HG03460 (cell line): ENCODE measurements at regions not wholly inside any gene's neighbourhood (a gene's known extent, or its start where the extent isn't known, plus 50 kb on each side); places are given as distances from the start of the nearest gene placed in this dataset.
A peak's percentile ranks its signal among the peaks of the same experiment; 100 is the strongest.
"Not testable (repeated sequence)": the region's sequence is repeated elsewhere in the genome, so short reads cannot be mapped to it uniquely, and the experiment has no call there.

Source experiments
- ATAC-seq: cut with Tn5 transposase; IDR thresholded peaks from one replicate; pipeline ENCODE4 v1.9.1; 2021; ENCODE audit not compliant: unreplicated experiment

DNA sequence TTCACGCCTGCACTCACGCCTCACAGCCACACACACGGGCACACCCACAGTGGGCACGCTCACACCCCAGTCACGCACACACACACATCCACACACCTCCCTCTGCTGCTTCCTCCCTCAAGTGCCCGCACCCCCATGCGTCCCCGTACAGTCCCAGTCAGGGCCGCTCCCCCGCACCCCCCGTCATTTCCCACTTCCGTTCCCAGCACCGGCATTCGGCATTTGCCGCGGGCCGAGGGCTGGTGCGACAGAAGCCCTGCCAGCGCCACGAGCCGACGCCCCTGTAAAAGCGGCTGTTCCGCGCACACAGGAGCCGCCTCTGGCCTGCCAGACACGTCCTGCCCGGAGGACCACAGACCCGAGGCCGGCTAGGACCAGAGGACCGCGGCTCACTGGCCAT lies 4428.0 kb upstream of the TPTE start:
- not testable (repeated sequence) for ATAC-seq

DNA sequence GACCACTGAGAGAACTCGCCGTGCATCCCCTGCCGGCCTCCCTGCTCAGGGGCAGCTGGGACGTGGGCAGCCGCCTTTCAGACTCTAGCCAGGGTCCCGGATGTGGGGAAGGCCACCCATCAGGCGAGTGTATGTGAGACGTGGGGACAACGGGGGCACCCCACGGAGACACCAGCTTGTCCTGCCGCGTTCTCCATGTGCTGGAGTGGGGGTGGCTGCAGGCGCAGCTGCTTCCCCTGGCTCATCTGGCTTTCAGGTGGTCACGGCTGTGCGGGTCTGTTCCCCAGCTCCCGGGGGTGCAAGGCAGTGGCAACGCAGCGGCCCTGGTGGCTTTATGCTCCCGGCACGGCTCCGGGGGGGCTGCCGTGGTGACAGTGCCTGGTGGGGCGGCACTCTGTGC lies 4427.5 kb upstream of the TPTE start:
- ATAC-seq: not testable (repeated sequence)

DNA sequence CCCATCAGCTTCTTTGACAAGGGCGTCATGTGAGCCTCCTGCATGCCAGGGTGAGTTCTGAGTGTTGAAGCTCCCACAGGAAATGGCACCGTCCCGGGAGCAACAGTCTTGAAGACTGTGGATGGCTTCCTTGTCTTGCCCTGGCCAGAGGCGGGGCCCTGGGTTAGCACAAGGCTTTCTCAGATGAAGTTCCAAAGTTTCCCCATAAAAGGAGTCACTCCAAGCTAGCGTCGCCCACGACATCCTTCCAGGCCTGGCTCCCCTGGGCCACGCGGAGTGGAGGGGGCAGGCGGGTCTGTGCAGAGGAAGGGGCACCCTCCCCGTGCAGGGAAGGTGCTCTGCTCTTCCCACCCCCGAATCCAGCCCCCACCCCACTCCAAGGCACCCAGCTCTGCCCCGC lies 4426.1 kb upstream of the TPTE start:
- ATAC-seq: not testable (repeated sequence)

DNA sequence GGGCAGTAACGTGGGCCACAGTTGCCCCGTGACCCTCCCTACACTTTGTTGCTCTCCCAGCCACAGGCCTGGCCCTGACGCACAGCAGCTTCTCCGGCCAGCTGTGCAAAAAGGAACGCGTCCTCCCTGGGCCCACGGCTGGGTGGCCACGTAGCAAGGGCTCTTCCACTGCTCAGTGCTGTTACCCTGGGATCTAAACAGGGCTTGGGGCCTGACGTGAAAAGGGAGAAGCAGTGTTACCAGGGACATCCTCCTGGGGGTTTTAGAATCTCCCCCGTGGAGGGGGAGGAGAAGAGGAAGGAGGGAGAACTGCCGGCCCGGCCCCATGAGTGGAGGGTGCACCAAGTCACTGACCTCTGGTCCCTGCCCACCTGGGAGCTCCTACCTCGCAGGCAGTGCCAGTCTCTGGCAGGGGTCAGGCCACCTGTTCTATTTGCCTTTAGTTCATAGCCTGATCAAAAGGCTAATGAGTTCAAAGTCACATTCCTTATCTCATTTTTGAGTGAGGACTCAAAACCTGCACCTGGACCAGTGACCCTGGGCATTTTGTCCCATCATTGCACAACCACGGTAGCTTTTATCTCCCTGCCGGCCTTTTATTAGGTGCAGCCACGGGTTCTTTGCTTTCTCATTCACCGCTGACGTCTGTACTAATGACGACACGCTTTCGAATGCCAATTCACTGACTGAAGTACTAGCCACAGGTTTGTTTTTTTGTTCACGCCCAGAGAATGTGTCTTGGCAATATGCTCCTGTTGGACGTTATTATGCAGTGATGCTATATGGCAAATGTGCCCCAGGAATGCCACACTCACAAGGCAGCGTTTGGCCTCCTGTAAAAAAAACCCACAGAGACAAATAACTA lies 4424.6 kb upstream of the TPTE start:
- not testable (repeated sequence) for ATAC-seq

DNA sequence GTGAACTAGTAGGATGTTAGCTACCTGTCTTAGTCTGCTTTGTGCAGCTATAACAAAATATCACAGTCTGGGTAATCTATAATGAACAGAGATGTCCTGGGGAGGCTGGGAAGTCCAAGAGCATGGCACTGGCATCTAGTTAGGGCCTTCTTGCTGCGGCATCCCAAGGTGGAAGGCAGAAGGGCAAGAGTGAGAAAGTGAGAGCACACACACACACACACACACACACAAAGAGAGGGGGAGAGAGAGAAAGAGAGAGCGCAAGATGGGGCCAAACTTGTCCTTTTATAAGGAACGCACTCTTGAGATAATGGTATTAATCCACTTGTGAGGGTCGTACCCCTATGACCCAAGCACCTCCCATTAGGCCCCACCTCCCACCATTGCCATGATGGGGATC lies 4423.6 kb upstream of the TPTE start:
- not testable (repeated sequence) for ATAC-seq

DNA sequence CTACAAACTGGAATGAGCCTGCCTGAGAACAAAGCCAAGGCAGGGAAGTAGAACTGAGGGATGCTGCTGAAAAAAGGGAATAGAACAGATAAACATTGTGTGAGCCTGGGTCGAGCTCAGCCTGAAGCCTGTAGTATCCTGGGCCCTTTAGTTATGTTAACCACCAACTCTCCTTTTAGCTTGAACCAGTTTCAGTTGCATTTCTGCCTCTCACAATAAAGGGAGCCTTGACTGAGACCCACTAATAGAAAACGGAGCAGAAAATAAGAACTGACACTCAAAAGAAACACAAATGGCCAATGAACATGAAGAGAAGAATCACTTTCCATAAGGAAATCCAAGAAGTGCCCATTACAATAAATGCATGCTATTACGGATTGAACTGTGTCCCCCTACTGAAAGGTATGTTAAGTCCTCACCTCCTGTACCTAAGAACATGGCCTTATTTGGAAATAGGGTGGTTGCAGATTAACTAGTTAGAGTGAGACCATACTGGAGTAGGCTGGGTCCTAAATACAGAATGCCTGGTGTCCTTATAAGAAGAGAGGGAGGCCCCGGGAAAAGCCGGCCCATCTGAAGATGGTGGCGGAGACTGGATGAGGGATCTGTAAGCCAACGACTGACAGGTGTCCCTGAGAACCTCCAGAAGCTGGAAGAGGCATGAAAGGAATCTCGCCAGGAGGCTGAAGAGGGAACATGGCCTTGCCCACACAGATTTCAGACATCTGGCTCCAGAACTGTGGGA lies 4423.0 kb upstream of the TPTE start:
- ATAC-seq: not testable (repeated sequence)

DNA sequence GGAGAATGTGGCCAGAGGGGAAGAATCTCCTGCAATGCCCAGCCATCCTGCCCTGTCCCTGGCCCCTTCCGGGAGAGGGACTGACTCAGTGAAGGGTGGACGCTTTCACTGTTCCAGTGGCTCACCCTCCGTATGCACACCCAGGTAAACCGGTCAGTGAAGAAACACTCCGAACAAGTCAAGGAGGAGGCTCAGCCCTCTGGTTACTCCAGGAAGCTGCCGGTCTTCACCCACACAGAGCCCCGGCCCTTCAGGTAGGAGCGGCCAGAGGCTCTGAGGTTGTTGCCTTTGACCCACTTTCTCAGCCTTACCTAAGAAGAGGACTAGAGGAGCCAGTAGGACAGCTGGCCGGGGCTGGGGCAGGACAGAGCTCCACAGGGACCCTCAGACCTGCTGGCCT lies 4419.8 kb upstream of the TPTE start:
- not testable (repeated sequence) for ATAC-seq

DNA sequence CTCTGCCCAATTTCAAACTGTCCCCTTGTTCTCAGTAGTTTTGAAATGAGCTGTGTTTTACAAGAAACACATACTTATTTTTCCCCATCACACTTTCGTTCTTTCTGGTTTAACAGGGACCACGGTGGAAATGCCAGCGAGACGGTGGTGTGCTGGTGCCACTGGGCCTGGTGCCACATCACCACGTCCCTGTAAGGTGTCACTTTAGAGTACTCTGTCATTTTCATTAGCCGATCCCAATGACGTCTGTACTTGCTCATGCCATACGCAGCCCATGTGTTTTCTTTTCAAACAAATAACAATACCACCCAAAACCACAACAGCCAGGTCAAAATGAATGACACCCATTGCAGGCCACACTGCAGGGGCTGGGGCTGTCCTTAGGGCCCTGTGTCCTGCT lies 4416.8 kb upstream of the TPTE start:
- not testable (repeated sequence) for ATAC-seq

DNA sequence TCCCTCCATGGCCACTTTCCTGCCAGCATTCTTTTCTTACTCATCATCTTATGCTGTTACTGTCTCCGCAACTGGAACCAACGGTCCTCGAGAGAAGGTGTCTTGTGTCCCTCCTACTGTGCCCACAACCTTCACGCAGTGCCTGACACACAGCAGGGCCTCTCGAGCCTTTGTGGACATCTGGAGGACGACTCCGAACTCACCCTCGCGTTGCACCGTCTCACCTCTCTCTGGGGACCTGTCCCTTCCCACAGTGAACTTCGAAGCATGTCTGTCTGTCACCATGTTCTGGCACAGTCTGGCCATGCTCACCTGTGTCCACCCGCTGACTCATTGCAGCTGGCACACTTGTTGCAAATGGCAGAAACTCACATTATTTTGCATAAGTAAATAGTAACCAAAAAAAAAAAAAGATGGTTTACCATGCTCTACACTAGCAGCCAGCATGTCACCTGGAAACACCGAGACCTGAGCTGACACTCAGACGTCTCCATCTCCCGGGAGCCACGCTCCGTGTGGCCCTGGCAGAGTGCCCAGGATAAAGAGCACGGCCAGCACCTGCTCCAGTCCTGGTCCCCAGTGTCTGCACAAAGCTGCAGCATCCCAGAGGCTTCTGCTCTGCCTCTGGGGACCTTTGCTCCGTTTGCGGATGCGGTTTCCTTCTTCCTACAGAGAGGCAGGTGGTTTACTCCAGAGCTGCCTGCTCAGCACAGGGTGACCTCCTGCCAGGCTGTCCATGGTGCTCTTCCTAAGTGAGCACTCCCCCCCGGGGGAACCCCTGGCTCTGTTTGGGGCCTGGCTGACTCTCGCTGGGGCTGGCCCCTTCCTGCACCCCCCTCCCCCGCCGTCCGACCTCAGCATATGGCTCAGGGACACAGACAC lies 4414.5 kb upstream of the TPTE start:
- ATAC-seq: not testable (repeated sequence)

DNA sequence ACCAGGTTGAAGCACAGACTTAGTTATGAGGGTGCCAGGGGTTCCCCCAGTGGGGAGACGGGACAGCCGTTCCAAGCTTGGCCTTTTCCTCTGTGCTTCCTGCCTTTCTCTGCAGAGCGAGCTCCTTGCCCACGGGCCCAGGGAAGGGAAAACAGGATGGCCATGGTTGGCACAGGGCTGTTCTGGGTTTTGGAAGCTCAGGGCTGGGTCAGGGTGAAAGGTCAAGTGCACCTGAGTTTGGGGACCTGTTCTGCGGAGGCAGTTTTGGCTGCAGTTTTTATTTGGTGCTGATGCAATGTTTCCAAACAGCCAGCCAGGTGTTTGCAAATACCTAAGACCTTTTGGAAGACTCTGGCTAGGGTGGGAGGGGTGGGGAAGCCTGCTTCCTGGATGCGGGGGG lies 4412.5 kb upstream of the TPTE start:
- not testable (repeated sequence) for ATAC-seq

DNA sequence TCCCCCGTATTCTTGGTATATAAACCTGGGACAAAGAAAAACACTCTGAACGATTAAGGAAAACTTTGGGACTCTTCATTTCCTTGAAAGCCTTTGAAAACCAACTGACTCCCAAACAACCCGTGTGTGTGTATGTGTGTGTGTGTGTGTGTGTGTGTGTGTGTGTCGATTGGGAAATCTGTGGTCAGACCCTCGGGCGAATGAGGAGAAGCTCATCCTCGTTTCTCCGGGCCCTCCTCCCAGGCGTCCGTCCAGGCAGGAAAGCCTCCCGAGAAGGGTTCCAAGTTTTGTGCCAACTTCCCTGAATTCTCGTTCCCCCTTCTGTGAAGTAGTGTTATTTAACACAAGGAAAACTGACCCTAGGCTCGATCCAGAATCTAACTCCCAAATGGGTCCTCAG lies 4411.6 kb upstream of the TPTE start:
- ATAC-seq: not testable (repeated sequence)

DNA sequence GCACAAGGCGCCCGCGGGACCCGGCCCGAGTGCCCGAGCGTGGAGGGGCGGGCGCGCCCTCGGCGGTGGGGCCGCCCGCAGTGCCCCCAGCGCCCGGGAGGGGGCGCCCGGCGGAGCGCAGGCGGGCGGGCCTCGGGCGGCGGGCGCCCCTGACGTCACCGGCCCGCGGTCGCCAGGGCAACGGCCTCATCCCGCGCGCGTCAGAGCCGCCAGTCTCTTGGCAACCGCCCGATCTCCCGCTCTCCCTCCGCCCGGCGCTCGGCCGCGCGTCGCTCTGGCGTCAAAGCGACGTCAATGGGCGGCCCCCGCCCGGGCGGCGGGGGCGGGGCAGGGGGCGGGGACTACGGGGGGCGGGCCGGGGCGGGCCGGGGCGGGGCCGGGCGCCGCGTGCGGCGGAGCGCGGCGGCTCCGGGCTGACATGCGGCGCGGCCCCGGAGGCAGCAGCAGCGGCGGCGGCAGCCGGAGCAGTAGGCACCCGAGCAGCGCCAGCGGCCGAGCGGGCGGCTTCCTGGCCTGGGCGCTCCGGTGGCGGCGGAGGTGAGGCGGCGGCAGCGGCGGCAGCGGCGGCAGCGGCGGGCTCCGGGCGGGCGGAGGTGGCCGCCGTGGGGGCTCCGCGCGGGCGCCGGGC lies 4410.6 kb upstream of the TPTE start:
- ATAC-seq: peak; percentile 71

DNA sequence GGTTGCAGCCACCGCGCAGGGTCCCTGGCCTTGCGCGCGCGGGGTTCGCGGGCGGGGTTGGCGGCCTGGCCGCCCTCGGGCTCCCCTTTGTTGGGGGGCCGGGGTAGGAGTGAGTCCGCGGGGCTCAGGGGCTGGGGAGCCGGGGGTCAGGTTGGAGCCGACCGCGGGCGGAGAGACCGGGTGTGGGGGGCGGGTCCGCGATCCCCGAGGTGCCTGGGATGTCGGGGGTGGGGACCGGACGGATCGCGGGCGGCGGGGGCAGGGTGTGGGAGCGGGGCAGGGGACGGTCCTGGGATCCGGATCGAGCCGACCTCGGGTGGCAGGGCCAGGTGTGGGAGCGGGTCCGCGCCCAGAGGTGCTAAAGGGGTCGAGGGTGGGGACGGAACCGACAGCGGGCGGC lies 4410.0 kb upstream of the TPTE start:
- not testable (repeated sequence) for ATAC-seq

DNA sequence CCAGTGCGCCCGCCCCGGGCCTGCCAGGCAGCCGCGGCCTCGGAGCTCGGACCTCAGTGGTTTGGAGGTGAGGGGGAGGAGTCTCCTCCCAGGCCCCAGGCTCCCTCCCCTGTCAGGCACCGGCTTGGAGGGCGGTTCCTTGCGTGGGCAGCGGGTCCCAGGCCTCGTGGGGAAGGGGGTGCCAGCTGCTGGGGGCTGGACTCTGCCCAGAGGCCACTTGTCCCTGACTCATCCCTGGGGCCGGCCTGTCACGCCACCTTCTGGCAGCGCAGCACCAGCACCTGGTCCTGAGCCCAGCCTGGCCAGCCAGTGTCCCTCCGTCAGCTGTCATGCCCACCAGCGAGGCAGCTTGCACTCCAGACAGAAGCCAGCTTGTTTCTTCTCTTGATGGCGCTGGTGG lies 4403.0 kb upstream of the TPTE start:
- not testable (repeated sequence) for ATAC-seq

DNA sequence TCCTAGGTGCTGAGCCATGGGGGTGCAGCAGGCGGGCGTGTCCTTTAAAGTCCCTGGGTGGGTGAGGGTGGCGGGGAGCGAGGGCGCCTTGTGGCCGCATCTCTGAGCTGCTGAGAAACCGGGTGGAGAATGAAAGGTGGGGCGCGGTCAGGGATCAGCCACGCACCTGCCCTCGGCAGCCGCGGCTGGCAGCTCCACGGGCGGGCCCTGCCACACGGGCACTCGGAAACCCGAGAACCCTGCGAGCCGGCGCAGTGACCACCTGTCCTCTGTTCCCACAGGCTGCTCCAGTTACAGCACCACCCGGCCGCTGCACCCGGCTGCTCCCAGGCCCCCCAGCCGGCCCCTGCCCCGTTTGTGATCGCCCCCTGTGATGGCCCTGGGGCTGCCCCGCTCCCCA lies 4400.5 kb upstream of the TPTE start:
- not testable (repeated sequence) for ATAC-seq

DNA sequence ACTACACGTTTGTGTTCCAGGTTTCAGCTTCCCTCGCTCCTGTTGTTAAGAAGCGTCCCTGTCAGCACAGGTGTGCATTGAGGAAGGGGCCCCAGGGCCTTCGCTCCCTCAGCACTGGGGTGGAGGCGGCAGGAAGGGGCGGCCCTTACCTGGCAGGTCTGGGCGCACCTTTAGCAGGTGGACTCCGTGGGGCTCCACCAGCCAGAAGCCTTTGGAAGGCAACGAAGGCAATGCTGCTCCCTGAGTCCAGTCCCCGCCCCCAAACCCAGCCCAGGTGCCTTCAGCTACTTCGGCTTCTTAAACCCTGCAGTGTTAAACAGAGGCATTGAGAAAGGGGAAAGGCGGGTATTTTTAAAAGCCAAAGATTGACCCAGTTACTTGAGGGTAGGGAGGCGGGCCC lies 4398.8 kb upstream of the TPTE start:
- ATAC-seq: not testable (repeated sequence)

DNA sequence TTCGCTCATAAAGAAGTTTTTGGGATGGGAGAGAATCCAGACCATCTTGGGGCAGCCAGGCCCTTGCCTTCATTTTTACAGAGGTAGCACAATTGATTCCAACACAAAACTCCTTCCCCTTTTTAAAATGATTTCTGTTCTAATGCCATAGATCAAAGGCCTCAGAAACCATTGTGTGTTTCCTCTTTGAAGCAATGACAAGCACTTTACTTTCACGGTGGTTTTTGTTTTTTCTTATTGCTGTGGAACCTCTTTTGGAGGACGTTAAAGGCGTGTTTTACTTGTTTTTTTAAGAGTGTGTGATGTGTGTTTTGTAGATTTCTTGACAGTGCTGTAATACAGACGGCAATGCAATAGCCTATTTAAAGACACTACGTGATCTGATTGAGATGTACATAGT lies 4398.2 kb upstream of the TPTE start:
- ATAC-seq: not testable (repeated sequence)

DNA sequence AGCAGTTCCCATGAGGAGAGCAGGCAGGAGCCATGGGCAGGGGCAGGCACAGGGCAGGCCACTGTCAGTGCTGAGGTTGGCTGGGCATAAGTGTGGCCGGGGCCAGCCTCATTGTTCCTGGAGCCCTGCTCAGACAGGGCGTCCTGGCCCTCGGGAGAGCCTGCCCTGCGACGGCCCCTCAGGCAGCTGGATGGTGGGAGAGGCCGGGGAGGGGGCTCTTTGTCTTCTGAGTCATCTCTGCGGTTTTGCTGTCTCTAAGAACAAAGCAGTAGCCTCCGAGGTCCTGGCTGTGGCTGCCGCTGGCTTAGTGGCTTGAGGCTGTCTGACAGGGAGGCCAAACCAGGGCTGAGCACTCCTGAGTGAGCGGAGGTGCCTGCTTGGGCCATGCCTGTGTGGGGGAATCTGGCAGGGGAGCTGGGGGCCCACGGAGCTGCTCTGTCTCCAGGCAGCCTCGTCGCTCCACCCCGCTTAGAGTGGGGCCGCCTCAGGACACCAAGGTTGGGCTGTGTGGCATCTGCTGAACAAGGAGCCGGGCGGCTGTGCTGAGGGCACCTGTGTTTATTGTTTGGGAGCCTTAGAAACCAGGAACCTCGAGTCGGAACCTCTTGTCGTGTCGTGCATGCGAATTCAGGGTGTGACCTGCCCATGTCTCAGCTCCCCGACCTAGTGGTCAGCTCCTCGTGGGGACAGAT lies 4395.7 kb upstream of the TPTE start:
- ATAC-seq: not testable (repeated sequence)

DNA sequence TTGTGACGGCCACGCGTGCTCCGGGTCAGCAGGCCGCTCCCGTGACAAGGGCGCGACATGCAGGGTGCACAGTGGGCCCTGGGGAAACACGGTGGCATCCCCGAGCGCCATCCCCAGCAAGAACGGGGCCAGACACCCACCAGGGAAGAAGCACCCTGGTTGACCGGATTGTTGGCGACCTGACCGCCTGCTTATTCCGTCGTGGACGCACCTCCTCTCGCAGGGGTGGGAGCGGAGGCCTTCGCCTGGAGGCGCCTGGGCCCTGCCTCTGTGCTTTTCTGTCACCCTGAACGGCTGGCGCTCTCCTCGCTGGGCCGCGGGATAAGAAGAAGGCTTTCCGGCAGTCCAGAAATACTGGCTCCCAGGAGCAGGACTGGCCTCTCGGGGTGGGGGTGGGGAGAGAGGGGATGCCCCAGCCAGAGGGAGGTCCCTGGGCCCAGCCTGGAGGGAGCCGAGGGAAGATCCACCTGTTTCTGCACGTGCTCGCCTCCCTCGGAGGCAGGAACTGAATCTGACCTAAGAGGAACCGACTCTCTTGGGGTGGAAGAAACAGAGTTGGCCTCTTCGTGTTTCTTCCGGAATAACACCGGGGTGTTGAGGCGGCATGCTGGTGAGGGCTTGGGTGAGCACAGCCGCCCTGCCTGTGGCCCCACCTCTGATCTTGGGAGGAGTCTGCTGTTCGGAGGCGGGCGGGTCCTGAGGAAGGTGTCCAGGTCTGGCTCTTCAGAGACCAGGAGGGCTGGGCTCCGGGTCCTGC lies 4394.2 kb upstream of the TPTE start:
- ATAC-seq: peak; percentile 52
